K562 (cell line): ENCODE measurements at regions not wholly inside any gene's neighbourhood (a gene's known extent, or its start where the extent isn't known, plus 50 kb on each side); places are given as distances from the start of the nearest gene placed in this dataset.

Source experiments
- BHLHE40 ChIP-seq: IDR thresholded peaks from 2 replicates; pipeline ENCODE4 v1.6.1; 2011; ENCODE audit warnings: low read length, improper control_type of control experiment
- CTCF ChIP-seq, 3 experiments: IDR thresholded peaks in 2 of 3; conservative IDR thresholded peaks in 1 of 3; 2 replicates each; pipeline ENCODE4 v1.5.1; 2011 to 2012; ENCODE audit warnings: low read length in 3 of 3, mild to moderate bottlenecking in 3 of 3, control low read depth in 2 of 3, improper control_type of control experiment in 1 of 3, inconsistent platforms in 1 of 3, low read depth in 1 of 3, mixed read lengths in 1 of 3, moderate library complexity in 1 of 3; ENCODE audit not compliant: insufficient read depth in 2 of 3
- EP300 ChIP-seq: IDR thresholded peaks from 2 replicates; pipeline ENCODE4 v1.6.1; 2012; ENCODE audit warnings: low read length, improper control_type of control experiment
- FOXM1 ChIP-seq, 2 experiments: fragments of 450-650 bp in 1 of 2; sonication (generic) in 1 of 2; formaldehyde crosslinking in 1 of 2; IDR thresholded peaks; 2 replicates each; pipeline versions ENCODE4 v1.6.1 to v1.9.0; 2017 to 2022; ENCODE audit warnings: low read depth in 2 of 2, mild to moderate bottlenecking in 2 of 2, missing genetic modification reagents in 1 of 2, moderate library complexity in 1 of 2
- FOXP1 ChIP-seq: sonication (generic); formaldehyde crosslinking; IDR thresholded peaks from 2 replicates; pipeline ENCODE4 v1.8.0; 2022; ENCODE audit warnings: mild to moderate bottlenecking, missing genetic modification reagents
- HDAC2 ChIP-seq: fragments of 450-650 bp; IDR thresholded peaks from 2 replicates; pipeline ENCODE4 v1.6.1; 2016; ENCODE audit warnings: mild to moderate bottlenecking
- KDM1A ChIP-seq, 2 experiments: fragments of 450-650 bp; IDR thresholded peaks; 2 replicates each; pipeline ENCODE4 v1.6.1; 2016; ENCODE audit warnings: mild to moderate bottlenecking in 2 of 2
- MCM3 ChIP-seq: fragments of 450-650 bp; IDR thresholded peaks from 2 replicates; pipeline ENCODE4 v1.6.1; 2016
- PHF21A ChIP-seq: fragments of 450-650 bp; IDR thresholded peaks from 2 replicates; pipeline ENCODE4 v1.6.1; 2017; ENCODE audit warnings: low read depth, borderline replicate concordance
- RAD21 ChIP-seq, 2 experiments: fragments of 250-450 bp in 1 of 2; fragments of 450-650 bp in 1 of 2; sonication (Bioruptor Pico) in 1 of 2; formaldehyde crosslinking in 1 of 2; IDR thresholded peaks in 1 of 2; conservative IDR thresholded peaks in 1 of 2; 2 replicates each; pipeline versions ENCODE4 v1.4.0 to v1.8.0; 2020 to 2022; ENCODE audit warnings: mild to moderate bottlenecking in 2 of 2, moderate library complexity in 1 of 2
- ZNF431 ChIP-seq: sonication (generic); formaldehyde crosslinking; IDR thresholded peaks from 2 replicates; pipeline ENCODE4 v1.8.0; 2022; ENCODE audit warnings: mild to moderate bottlenecking, missing genetic modification reagents
- TF ChIP-seq, protein P1 (sequence below): fragments of 450-650 bp; IDR thresholded peaks from 2 replicates; pipeline ENCODE4 v1.6.1; 2017; ENCODE audit warnings: antibody characterized with exemption, mild to moderate bottlenecking
- TF ChIP-seq, protein P2 (sequence below): IDR thresholded peaks from 2 replicates; pipeline ENCODE4 v1.6.1; 2016; ENCODE audit warnings: missing genetic modification characterization, missing compliant biosample characterization

DNA sequence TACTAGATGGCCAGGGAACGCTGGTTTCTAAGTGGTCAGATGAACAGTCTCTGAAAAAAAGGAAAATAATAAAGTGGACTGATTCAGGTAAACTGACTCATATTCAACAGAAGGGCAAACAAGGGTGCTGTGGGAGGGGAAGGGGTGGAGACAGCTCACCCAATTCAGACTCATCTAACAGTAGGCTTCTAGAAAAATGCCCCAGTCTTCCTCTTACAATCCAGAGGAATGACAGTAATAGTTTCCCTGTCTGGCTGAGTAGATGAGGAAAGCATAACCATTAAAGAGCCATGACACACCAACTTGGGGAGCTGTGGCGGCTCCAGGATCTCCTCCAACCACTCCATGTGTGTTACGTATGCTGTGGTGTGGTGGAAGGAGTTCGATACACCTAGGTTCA is 231.4 kb upstream of the UMPS start:
- TF ChIP-seq FOXP1 (no peak), ZNF431 (no peak), MCM3 (no peak), RAD21 (CRISPR knock-in tag; conservative IDR thresholded peaks at IDR 0.05 in 1 of 2, IDR thresholded peaks at IDR 0.05 in 1 of 2) (no peak), CTCF (IDR thresholded peaks at IDR 0.05 in 2 of 3, conservative IDR thresholded peaks at IDR 0.05 in 1 of 3; ENCODE audit: insufficient read depth in 2 of 3, low read depth in 1 of 3, low read length in 3 of 3) (no peak), HDAC2 (no peak), EP300 (no peak), KDM1A (IDR thresholded peaks at IDR 0.05) (no peak), BHLHE40 (no peak), FOXM1 (IDR thresholded peaks at IDR 0.05; ENCODE audit: low read depth) (no peak), FOXM1 (CRISPR knock-in tag; IDR thresholded peaks at IDR 0.05; ENCODE audit: low read depth) (no peak), PHF21A (no peak)
- TF ChIP-seq, protein P1, sequence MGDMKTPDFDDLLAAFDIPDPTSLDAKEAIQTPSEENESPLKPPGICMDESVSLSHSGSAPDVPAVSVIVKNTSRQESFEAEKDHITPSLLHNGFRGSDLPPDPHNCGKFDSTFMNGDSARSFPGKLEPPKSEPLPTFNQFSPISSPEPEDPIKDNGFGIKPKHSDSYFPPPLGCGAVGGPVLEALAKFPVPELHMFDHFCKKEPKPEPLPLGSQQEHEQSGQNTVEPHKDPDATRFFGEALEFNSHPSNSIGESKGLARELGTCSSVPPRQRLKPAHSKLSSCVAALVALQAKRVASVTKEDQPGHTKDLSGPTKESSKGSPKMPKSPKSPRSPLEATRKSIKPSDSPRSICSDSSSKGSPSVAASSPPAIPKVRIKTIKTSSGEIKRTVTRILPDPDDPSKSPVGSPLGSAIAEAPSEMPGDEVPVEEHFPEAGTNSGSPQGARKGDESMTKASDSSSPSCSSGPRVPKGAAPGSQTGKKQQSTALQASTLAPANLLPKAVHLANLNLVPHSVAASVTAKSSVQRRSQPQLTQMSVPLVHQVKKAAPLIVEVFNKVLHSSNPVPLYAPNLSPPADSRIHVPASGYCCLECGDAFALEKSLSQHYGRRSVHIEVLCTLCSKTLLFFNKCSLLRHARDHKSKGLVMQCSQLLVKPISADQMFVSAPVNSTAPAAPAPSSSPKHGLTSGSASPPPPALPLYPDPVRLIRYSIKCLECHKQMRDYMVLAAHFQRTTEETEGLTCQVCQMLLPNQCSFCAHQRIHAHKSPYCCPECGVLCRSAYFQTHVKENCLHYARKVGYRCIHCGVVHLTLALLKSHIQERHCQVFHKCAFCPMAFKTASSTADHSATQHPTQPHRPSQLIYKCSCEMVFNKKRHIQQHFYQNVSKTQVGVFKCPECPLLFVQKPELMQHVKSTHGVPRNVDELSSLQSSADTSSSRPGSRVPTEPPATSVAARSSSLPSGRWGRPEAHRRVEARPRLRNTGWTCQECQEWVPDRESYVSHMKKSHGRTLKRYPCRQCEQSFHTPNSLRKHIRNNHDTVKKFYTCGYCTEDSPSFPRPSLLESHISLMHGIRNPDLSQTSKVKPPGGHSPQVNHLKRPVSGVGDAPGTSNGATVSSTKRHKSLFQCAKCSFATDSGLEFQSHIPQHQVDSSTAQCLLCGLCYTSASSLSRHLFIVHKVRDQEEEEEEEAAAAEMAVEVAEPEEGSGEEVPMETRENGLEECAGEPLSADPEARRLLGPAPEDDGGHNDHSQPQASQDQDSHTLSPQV, result no peak
- TF ChIP-seq, protein P2, sequence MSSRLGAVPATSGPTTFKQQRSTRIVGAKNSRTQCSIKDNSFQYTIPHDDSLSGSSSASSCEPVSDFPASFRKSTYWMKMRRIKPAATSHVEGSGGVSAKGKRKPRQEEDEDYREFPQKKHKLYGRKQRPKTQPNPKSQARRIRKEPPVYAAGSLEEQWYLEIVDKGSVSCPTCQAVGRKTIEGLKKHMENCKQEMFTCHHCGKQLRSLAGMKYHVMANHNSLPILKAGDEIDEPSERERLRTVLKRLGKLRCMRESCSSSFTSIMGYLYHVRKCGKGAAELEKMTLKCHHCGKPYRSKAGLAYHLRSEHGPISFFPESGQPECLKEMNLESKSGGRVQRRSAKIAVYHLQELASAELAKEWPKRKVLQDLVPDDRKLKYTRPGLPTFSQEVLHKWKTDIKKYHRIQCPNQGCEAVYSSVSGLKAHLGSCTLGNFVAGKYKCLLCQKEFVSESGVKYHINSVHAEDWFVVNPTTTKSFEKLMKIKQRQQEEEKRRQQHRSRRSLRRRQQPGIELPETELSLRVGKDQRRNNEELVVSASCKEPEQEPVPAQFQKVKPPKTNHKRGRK (tag), result no peak
